OCI-LY3 (cell line): ENCODE measurements at regions not wholly inside any gene's neighbourhood (a gene's known extent, or its start where the extent isn't known, plus 50 kb on each side); places are given as distances from the start of the nearest gene placed in this dataset.

Experiments
- H2AFZ ChIP-seq: fragments of 200-600, 300-600 bp; shearing (Covaris generic); 2 replicates; pipeline ENCODE4 v1.6.0; 2014; ENCODE audit warnings: antibody characterized with exemption, low read depth, low read length
- H3K27ac ChIP-seq: fragments of 200-600, 300-600 bp; sonication (generic); 2 replicates; pipeline ENCODE4 v1.5.1; 2014; ENCODE audit warnings: mild to moderate bottlenecking, low read length, moderate library complexity, mixed read lengths
- H3K27me3 ChIP-seq: fragments of 200-600, 300-600 bp; sonication (generic); 2 replicates; pipeline ENCODE4 v1.6.1; 2014; ENCODE audit warnings: low read depth, low read length, mixed read lengths
- H3K36me3 ChIP-seq: fragments of 200-600, 300-600 bp; sonication (generic); replicated peaks from 2 replicates; pipeline ENCODE3; 2014; ENCODE audit warnings: low read depth, low read length, mixed read lengths
- H3K4me1 ChIP-seq: fragments of 300-600, 200-600 bp; sonication (generic); 2 replicates; pipeline ENCODE4 v1.6.1; 2014; ENCODE audit warnings: low read length, mixed read lengths
- H3K4me2 ChIP-seq: fragments of 200-600, 300-600 bp; sonication (generic); 2 replicates; pipeline ENCODE4 v1.6.1; 2014; ENCODE audit warnings: low read length, mixed read lengths
- H3K4me3 ChIP-seq: fragments of 300-600, 200-600 bp; sonication (generic); 2 replicates; pipeline ENCODE4 v1.5.1; 2014; ENCODE audit warnings: antibody characterized with exemption, mild to moderate bottlenecking, low read length, moderate library complexity
- H3K79me2 ChIP-seq: fragments of 300-600, 200-600 bp; shearing (Covaris generic); 2 replicates; pipeline ENCODE4 v1.6.1; 2014; ENCODE audit warnings: mild to moderate bottlenecking, low read length, mixed read lengths
- H3K9ac ChIP-seq: fragments of 300-600, 200-600 bp; shearing (Covaris generic); 2 replicates; pipeline ENCODE4 v1.6.0; 2014; ENCODE audit warnings: mild to moderate bottlenecking, low read length, moderate library complexity
- H3K9me3 ChIP-seq: fragments of 200-600, 300-600 bp; shearing (Covaris generic); 2 replicates; pipeline ENCODE4 v1.6.1; 2014; ENCODE audit warnings: low read length, mixed read lengths; ENCODE audit not compliant: insufficient read depth
- H4K20me1 ChIP-seq: fragments of 200-600, 300-600 bp; sonication (generic); 2 replicates; pipeline ENCODE4 v1.6.1; 2016; ENCODE audit warnings: low read length, mixed read lengths; ENCODE audit not compliant: insufficient read depth
- EZH2phosphoT487 ChIP-seq: fragments of 200-600 bp; shearing (Covaris generic); IDR thresholded peaks from 2 replicates; pipeline ENCODE4 v1.6.1; 2018; ENCODE audit warnings: antibody characterized with exemption, mixed run types, low read depth
- TF ChIP-seq, protein P1 (sequence below): fragments of 200-600, 300-600 bp; sonication (generic); IDR thresholded peaks from 2 replicates; pipeline ENCODE4 v1.5.1; 2014; ENCODE audit warnings: antibody characterized with exemption, low read length, low read depth

DNA sequence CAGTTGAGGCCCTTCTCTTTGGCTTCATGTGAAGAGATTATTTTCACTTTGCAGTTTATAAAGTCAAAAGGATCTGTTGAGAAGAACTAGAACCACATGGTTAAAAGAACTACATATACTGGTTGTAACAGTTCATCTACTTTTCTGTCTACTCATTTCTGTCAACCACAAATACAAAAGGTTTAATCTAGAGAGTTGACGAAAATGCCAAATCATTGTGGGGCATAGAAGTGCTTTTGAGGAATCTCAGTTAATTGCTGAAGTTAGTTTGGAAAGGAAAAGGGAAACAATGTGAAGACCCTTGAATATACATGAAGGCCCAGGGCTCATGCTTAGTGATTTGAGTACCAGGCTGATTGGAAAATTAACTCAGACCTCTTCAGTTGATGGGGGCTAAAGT lies 415.7 kb upstream of the ZP4 start:
- no peak overlapping the region for H3K4me2 ChIP-seq
- no peak overlapping the region for H3K9ac ChIP-seq
- no peaks in the 10 kb centered on the region for H3K9me3 ChIP-seq
- H3K4me1 ChIP-seq = no peaks in the 10 kb centered on the region
- TF ChIP-seq EZH2phosphoT487 = no peak
- TF ChIP-seq, protein P1, sequence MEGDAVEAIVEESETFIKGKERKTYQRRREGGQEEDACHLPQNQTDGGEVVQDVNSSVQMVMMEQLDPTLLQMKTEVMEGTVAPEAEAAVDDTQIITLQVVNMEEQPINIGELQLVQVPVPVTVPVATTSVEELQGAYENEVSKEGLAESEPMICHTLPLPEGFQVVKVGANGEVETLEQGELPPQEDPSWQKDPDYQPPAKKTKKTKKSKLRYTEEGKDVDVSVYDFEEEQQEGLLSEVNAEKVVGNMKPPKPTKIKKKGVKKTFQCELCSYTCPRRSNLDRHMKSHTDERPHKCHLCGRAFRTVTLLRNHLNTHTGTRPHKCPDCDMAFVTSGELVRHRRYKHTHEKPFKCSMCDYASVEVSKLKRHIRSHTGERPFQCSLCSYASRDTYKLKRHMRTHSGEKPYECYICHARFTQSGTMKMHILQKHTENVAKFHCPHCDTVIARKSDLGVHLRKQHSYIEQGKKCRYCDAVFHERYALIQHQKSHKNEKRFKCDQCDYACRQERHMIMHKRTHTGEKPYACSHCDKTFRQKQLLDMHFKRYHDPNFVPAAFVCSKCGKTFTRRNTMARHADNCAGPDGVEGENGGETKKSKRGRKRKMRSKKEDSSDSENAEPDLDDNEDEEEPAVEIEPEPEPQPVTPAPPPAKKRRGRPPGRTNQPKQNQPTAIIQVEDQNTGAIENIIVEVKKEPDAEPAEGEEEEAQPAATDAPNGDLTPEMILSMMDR = no peak
- no peak overlapping the region for H3K4me3 ChIP-seq
- no peaks in the 10 kb centered on the region for H3K27me3 ChIP-seq
- no peaks in the 10 kb centered on the region for H3K36me3 ChIP-seq
- no peaks in the 10 kb centered on the region for H4K20me1 ChIP-seq
- H3K79me2 ChIP-seq = no peaks in the 10 kb centered on the region
- 0 out of 2 replicates have a peak overlapping the region, but pooled peaks have one; percentile 8 for H2AFZ ChIP-seq
- H3K27ac ChIP-seq = no peak overlapping the region

DNA sequence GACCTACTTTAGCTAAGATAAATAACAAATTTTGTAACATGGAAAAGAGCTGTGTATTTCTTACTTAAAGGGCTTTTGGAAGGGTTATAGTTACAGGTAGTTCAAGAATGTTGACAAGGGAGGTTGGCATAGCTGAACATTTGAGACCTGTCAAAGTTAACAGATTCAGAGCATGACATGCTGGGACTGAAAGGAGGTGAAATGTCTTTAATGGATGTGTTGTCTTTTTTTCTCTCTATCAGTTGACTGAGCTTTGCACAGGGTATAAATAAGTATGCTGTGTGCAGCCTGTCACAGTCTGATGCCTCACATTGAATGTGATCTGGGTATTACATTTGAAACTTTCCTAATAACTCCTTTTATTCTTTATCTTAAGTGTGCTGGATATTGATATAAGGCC lies 411.9 kb upstream of the ZP4 start:
- H2AFZ ChIP-seq = no peak overlapping the region
- H3K4me3 ChIP-seq = no peak overlapping the region
- no peak overlapping the region for H3K9ac ChIP-seq
- H3K4me1 ChIP-seq = no peaks in the 10 kb centered on the region
- H3K36me3 ChIP-seq = no peaks in the 10 kb centered on the region
- H3K27ac ChIP-seq = no peak overlapping the region
- H3K79me2 ChIP-seq = no peaks in the 10 kb centered on the region
- H3K27me3 ChIP-seq = no peaks in the 10 kb centered on the region
- no peaks in the 10 kb centered on the region for H4K20me1 ChIP-seq
- H3K9me3 ChIP-seq = 0 out of 2 replicates have a peak, but pooled peaks cover 7% of the 10 kb centered on the region
- no peak for TF ChIP-seq EZH2phosphoT487
- TF ChIP-seq, protein P1 = no peak
- no peak overlapping the region for H3K4me2 ChIP-seq

DNA sequence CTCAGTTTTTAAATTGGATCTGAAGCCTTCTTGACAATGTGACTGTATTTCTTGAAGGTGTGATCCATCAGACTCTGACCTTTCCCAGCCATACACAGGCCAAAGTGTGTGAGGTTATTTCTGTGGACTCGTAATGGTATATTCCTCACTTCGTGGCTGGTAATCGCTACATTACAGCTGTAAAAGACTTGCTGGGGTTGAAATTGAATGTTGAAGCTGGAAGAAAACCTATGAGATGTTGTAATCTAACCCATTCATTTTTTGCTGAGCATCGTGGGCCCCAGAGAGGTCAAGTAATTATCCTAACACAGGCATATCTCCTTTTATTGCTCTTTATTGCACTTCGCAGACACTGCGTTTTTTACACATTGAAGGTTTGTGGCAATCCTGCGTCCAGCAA lies 405.6 kb upstream of the ZP4 start:
- Histone ChIP-seq H3K4me1 (peaks cover 7% of the 10 kb centered on the region; the same call in 1 of the 2 replicates), H4K20me1 (no peaks in the 10 kb centered on the region), H3K79me2 (no peaks in the 10 kb centered on the region), H3K9ac (no peak overlapping the region), H3K9me3 (0 out of 2 replicates have a peak, but pooled peaks cover 7% of the 10 kb centered on the region), H3K4me2 (no peak overlapping the region), H2AFZ (no peak overlapping the region), H3K27me3 (no peaks in the 10 kb centered on the region), H3K4me3 (no peak overlapping the region), H3K27ac (no peak overlapping the region), H3K36me3 (no peaks in the 10 kb centered on the region)
- TF ChIP-seq, protein P1 = no peak
- no peak for TF ChIP-seq EZH2phosphoT487

DNA sequence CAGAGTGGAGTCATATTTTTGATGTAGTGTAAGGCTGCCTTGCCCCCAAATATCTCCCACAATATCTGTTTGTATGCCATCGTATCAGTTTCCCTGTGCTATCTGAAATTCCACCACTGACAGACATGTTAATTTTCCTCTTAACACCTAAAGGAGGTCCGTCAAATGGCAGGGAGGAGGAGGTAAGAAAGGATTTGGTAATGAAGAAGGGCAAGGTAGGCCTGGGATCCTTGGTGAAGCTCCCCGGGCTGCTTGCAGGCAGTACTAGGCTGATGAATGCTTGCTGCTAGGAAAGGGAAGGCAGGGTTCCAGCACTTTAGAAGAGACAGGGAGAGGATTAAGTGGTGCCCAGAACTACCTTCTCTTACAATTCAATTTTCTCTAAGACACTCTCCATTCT lies 402.4 kb upstream of the ZP4 start:
- peaks cover 7% of the 10 kb centered on the region; the same call in 1 of the 2 replicates for H3K4me1 ChIP-seq
- no peak overlapping the region for H2AFZ ChIP-seq
- H3K27me3 ChIP-seq = no peaks in the 10 kb centered on the region
- TF ChIP-seq EZH2phosphoT487 = no peak
- TF ChIP-seq, protein P1 = no peak
- no peak overlapping the region for H3K4me3 ChIP-seq
- H3K27ac ChIP-seq = no peak overlapping the region
- H3K36me3 ChIP-seq = no peaks in the 10 kb centered on the region
- H3K79me2 ChIP-seq = no peaks in the 10 kb centered on the region
- 0 out of 2 replicates have a peak, but pooled peaks cover under 1% of the 10 kb centered on the region for H3K9me3 ChIP-seq
- H4K20me1 ChIP-seq = no peaks in the 10 kb centered on the region
- H3K9ac ChIP-seq = no peak overlapping the region
- H3K4me2 ChIP-seq = no peak overlapping the region
